Mesothelial cell of epicardium (in vitro differentiated cells): ENCODE measurements at regions not wholly inside any gene's neighbourhood (a gene's known extent, or its start where the extent isn't known, plus 50 kb on each side); places are given as distances from the start of the nearest gene placed in this dataset.

Experiments
- DNase-seq, 2 experiments: peaks; one replicate each; pipeline ENCODE4 v3.0.0; 2021; ENCODE audit warnings: low spot score in 2 of 2; ENCODE audit not compliant: unreplicated experiment in 2 of 2
- H3K27ac Mint-ChIP-seq: 2 replicates; pipeline ENCODE4 v1.8.0; 2021; ENCODE audit warnings: mixed read lengths
- H3K27me3 Mint-ChIP-seq: 2 replicates; pipeline ENCODE4 v1.8.0; 2021; ENCODE audit warnings: low read depth, mixed read lengths
- H3K36me3 Mint-ChIP-seq: 2 replicates; pipeline ENCODE4 v1.8.0; 2021; ENCODE audit warnings: mixed read lengths
- H3K4me1 Mint-ChIP-seq: 2 replicates; pipeline ENCODE4 v1.8.0; 2021; ENCODE audit warnings: mixed read lengths
- H3K4me3 Mint-ChIP-seq: 2 replicates; pipeline ENCODE4 v1.8.0; 2021; ENCODE audit warnings: mild to moderate bottlenecking, moderate library complexity, mixed read lengths
- H3K9me3 Mint-ChIP-seq: 2 replicates; pipeline ENCODE4 v1.8.0; 2021; ENCODE audit warnings: mixed read lengths
- TF ChIP-seq, protein P1 (sequence below): fragments of 200-600 bp; sonication (generic); IDR thresholded peaks from one replicate; pipeline ENCODE4 v1.5.0; 2021; ENCODE audit warnings: antibody characterized with exemption; ENCODE audit not compliant: unreplicated experiment

DNA sequence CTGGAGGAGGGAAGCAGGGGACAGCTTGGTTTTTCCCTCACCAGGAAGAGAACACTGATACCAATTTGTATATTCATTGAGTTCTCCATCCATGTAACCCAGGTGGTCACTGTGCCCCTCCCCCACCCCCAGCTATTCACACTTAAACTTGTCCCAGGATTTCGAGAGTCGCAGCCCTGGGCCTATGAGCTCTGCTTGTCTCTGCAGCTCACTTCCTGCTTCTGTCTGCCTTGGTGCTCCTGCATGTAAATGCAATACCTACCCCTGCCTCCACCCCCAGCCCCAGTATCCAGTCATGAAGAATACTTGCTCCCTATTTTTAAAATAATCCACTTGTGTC lies 452.2 kb downstream of the BCL11B start:
- no peak for DNase-seq
- H3K36me3 Mint-ChIP-seq: no peaks in the 10 kb centered on the region
- peaks cover 48% of the 10 kb centered on the region for H3K4me1 Mint-ChIP-seq
- H3K27ac Mint-ChIP-seq: peak overlapping the region; percentile 90
- H3K27me3 Mint-ChIP-seq: peaks cover 12% of the 10 kb centered on the region
- no peaks in the 10 kb centered on the region for H3K9me3 Mint-ChIP-seq
- H3K4me3 Mint-ChIP-seq: no peak overlapping the region
- TF ChIP-seq, protein P1, sequence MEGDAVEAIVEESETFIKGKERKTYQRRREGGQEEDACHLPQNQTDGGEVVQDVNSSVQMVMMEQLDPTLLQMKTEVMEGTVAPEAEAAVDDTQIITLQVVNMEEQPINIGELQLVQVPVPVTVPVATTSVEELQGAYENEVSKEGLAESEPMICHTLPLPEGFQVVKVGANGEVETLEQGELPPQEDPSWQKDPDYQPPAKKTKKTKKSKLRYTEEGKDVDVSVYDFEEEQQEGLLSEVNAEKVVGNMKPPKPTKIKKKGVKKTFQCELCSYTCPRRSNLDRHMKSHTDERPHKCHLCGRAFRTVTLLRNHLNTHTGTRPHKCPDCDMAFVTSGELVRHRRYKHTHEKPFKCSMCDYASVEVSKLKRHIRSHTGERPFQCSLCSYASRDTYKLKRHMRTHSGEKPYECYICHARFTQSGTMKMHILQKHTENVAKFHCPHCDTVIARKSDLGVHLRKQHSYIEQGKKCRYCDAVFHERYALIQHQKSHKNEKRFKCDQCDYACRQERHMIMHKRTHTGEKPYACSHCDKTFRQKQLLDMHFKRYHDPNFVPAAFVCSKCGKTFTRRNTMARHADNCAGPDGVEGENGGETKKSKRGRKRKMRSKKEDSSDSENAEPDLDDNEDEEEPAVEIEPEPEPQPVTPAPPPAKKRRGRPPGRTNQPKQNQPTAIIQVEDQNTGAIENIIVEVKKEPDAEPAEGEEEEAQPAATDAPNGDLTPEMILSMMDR: no peak

DNA sequence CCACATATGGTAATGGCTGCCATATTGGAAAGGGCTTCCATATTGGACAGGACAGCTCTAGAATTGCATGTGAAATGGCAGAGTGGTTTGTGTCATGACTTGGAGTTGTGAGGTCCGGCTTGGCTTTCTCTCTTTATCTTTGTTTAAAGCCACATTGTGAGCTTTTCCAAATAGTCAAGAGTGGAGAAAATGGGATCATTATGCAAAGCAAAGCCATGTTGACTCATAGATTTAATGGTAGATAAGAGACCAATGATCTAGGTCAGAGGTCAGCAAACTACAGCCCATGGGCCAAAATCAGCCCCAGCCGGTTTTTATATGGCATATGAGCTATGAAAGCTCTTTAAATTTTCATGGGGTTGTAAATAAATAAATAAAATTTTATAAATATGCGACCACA lies 449.1 kb downstream of the BCL11B start:
- no peaks in the 10 kb centered on the region for H3K36me3 Mint-ChIP-seq
- H3K27ac Mint-ChIP-seq: no peak overlapping the region
- H3K4me1 Mint-ChIP-seq: peaks cover 33% of the 10 kb centered on the region
- no peaks in the 10 kb centered on the region for H3K27me3 Mint-ChIP-seq
- no peaks in the 10 kb centered on the region for H3K9me3 Mint-ChIP-seq
- TF ChIP-seq, protein P1: no peak
- H3K4me3 Mint-ChIP-seq: no peak overlapping the region
- DNase-seq: no peak

DNA sequence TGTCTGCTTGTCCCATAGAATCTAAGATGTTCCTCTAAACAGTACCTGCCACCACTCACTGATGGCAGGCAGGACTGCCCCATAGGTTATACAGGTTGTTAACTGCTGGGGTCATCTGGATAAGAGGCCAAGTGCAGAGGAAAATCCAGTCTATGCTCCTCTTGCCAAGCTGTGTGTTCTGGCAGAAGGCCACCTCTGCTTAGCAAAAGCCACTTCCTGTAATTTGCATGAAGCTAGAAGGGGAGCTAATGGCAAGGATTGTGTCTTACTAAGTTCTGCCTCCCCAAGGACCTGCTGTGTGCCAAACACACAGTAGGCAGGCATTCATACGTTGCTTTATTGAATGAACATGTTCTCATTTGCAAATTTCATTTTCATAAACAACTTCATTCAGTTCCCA lies 445.4 kb downstream of the BCL11B start:
- H3K4me1 Mint-ChIP-seq: peaks cover 8% of the 10 kb centered on the region
- TF ChIP-seq, protein P1: no peak
- H3K9me3 Mint-ChIP-seq: no peaks in the 10 kb centered on the region
- DNase-seq: no peak
- no peaks in the 10 kb centered on the region for H3K36me3 Mint-ChIP-seq
- no peak overlapping the region for H3K27ac Mint-ChIP-seq
- no peaks in the 10 kb centered on the region for H3K27me3 Mint-ChIP-seq
- H3K4me3 Mint-ChIP-seq: no peak overlapping the region

DNA sequence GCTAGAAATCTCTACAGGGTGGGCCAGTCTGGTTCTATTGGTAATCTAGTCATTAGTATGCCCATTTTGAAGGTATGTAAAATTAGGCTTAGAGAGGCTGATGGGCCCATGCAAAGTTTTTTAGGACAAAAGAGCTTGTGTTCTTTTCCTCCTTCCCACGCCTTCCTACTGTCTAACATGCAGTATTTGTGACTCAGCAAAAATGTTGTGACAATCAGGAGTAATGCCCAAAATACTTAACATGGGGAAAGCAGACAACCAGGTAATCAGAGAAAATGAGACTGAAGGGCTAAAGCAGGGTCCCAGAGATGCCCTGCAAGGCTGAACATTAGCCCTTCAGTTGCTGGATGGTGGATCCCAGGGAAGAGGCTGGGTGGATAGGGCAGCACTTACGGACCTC lies 437.9 kb downstream of the BCL11B start:
- Mint-ChIP-seq H3K4me3 (no peak overlapping the region), H3K36me3 (no peaks in the 10 kb centered on the region), H3K27ac (no peak overlapping the region), H3K9me3 (no peaks in the 10 kb centered on the region), H3K4me1 (peaks cover 2% of the 10 kb centered on the region), H3K27me3 (no peaks in the 10 kb centered on the region)
- DNase-seq: no peak
- TF ChIP-seq, protein P1: no peak

DNA sequence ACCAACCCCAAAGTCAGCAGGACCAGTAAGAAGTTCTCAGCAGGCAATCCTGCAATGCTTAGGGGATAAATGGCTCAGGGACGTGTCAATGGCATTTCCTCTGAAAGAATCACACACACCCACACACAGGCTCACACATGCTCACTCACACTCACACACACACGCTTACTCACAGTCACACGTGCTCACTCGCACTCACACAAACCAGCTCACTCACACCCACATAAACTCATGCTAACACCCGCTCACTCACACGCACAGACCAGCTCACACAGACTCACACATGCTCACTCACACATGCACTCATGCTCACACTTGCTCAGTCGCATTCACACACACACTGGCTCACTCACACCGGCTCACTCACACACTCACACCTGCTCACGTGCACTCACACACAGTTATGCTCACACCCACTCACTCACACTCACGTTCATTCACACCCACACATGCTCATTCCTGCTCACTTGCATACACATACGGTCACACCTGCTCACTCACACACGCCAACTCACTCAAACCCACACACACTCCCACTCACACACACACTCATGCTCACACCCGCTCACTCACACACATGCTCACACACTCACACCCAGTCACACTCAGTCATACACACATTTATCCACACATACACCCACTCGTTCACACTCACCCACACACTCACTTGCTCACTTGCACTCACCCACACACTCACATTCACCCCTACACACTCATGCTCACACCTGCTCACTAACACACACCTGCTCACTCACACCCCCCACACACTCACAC lies 436.8 kb downstream of the BCL11B start:
- Mint-ChIP-seq H3K27me3 (no peaks in the 10 kb centered on the region), H3K27ac (no peak overlapping the region), H3K9me3 (no peaks in the 10 kb centered on the region), H3K4me3 (no peak overlapping the region), H3K36me3 (no peaks in the 10 kb centered on the region), H3K4me1 (peaks cover 2% of the 10 kb centered on the region)
- TF ChIP-seq, protein P1: no peak
- DNase-seq: no peak

DNA sequence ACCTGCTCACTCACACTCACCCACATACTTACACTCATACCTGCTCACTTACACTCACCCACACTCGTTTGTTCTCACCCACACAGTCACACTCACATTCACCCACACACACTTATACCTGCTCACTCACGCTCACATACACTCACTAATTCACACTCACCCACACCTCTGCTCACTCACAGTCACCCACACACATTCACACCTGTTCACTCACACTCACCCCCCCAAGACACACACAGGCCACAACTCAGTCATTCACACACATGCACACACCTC lies 436.2 kb downstream of the BCL11B start:
- DNase-seq: no peak
- TF ChIP-seq, protein P1: no peak
- Mint-ChIP-seq H3K27ac (no peak overlapping the region), H3K9me3 (no peaks in the 10 kb centered on the region), H3K4me3 (no peak overlapping the region), H3K27me3 (no peaks in the 10 kb centered on the region), H3K36me3 (no peaks in the 10 kb centered on the region), H3K4me1 (peaks cover 2% of the 10 kb centered on the region)
